HFF-Myc (cell line): ENCODE measurements at regions not wholly inside any gene's neighbourhood (a gene's known extent, or its start where the extent isn't known, plus 50 kb on each side); places are given as distances from the start of the nearest gene placed in this dataset.

Source experiments
- DNase-seq: peaks from one replicate; pipeline ENCODE4 v3.0.0-alpha.2; 2011; ENCODE audit warnings: low read depth; ENCODE audit errors: extremely low read depth
- H3K4me3 ChIP-seq: replicated peaks from 2 replicates; pipeline ENCODE4 v1.5.1; 2011; ENCODE audit warnings: low read depth, mild to moderate bottlenecking, control low read depth, low read length
- CTCF ChIP-seq: IDR thresholded peaks from 2 replicates; pipeline ENCODE4 v1.5.1; 2012; ENCODE audit warnings: mild to moderate bottlenecking, low read depth, low read length, control low read depth; ENCODE audit errors: missing control alignments

GRCh38 chr3:146781606-146782005 lies 176.5 kb upstream of the PLSCR5 start:
- H3K4me3 ChIP-seq = no peak overlapping the region
- no peak for TF ChIP-seq CTCF
- no peak for DNase-seq

- no peak for DNase-seq
- TF ChIP-seq CTCF = no peak
- no peak overlapping the region for H3K4me3 ChIP-seq
These were observed 175.9 kb upstream of the PLSCR5 start for GRCh38 chr3:146781059-146781458.

GRCh38 chr3:146780251-146780650 lies 175.1 kb upstream of the PLSCR5 start:
- no peak overlapping the region for H3K4me3 ChIP-seq
- TF ChIP-seq CTCF = no peak
- DNase-seq = peak; percentile 7

GRCh38 chr3:146777941-146778340 lies 172.8 kb upstream of the PLSCR5 start:
- no peak for DNase-seq
- H3K4me3 ChIP-seq = no peak overlapping the region
- no peak for TF ChIP-seq CTCF

GRCh38 chr3:146772211-146772743 lies 167.1 kb upstream of the PLSCR5 start:
- no peak overlapping the region for H3K4me3 ChIP-seq
- no peak for DNase-seq
- no peak for TF ChIP-seq CTCF

- DNase-seq = no peak
- H3K4me3 ChIP-seq = no peak overlapping the region
- no peak for TF ChIP-seq CTCF
These were observed 165.7 kb upstream of the PLSCR5 start for GRCh38 chr3:146770881-146771280.

GRCh38 chr3:146770301-146770700 lies 165.2 kb upstream of the PLSCR5 start:
- H3K4me3 ChIP-seq = no peak overlapping the region
- no peak for TF ChIP-seq CTCF
- DNase-seq = no peak
